LNCAP (cell line): ENCODE measurements at regions not wholly inside any gene's neighbourhood (a gene's known extent, or its start where the extent isn't known, plus 50 kb on each side); places are given as distances from the start of the nearest gene placed in this dataset.

Experiments
- CTCF ChIP-seq: fragments of 450-650 bp; IDR thresholded peaks from 2 replicates; pipeline ENCODE4 v1.5.1; 2017; ENCODE audit warnings: mild to moderate bottlenecking

GRCh38 chr13:74193391-74193790, 59.2 kb upstream of the KLF12 start:
- TF ChIP-seq CTCF: no peak

- TF ChIP-seq CTCF: no peak
These were observed 57.2 kb upstream of the KLF12 start for GRCh38 chr13:74191410-74191809.

GRCh38 chr13:74190999-74191398, 56.8 kb upstream of the KLF12 start:
- TF ChIP-seq CTCF: no peak

GRCh38 chr13:74187564-74187963, 53.4 kb upstream of the KLF12 start:
- TF ChIP-seq CTCF: no peak

GRCh38 chr13:74184283-74184682, 50.1 kb upstream of the KLF12 start:
- no peak for TF ChIP-seq CTCF
